Uterus (tissue), 2 donors: ENCODE measurements at regions not wholly inside any gene's neighbourhood (a gene's known extent, or its start where the extent isn't known, plus 50 kb on each side); places are given as distances from the start of the nearest gene placed in this dataset.

Experiments
- POLR2A ChIP-seq, 2 donors: fragments of 450-650 bp; IDR thresholded peaks; one replicate each; pipeline ENCODE4 v1.6.1; 2016; ENCODE audit warnings: antibody characterized with exemption in 2 of 2, mild to moderate bottlenecking in 1 of 2, moderate library complexity in 1 of 2
- TF ChIP-seq, protein P1 (sequence below), 4 experiments: fragments of 200-600 bp in 2 of 4; fragments of 450-650 bp in 2 of 4; sonication (generic) in 2 of 4; IDR thresholded peaks; one replicate each; pipeline ENCODE4 v1.5.1; 2016 to 2019; ENCODE audit warnings: antibody characterized with exemption in 4 of 4, mild to moderate bottlenecking in 2 of 4, moderate library complexity in 1 of 4

DNA sequence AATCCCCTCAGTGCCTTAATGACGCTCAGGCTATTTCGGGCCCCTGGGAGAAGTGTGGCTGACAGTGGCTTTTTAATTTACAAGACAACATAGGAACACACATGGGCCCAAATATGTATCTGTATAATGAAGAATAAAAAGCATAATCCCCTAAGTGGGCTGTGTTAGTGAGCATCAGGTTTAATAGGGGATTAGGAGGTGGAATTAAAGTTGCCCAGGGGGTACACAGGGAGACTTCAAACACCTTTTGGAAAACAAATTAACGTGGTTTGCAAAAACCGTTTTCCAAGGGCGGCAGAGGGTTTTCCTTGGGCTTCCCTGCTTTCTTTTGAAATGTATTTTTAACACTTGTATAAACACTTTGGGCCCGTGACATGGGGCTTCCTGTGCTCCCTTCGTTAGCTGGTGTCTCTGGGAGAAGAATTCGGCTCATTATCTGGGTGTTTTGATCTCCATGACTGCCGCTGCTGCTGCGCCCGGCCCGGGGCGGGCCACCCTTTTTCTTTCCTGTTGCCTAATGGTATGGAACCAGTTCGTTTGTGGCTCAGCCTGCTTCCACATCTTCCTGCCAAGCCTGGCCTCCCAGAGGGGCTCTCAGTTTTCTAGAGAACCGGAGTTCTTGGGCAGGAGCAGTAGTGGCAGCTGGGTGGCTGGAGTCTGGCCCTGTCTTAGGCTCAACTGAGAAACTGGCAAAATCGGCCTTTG is 173.0 kb downstream of the MACROH2A1 start:
- TF ChIP-seq POLR2A (IDR thresholded peaks at IDR 0.05), result no peak
- TF ChIP-seq, protein P1, sequence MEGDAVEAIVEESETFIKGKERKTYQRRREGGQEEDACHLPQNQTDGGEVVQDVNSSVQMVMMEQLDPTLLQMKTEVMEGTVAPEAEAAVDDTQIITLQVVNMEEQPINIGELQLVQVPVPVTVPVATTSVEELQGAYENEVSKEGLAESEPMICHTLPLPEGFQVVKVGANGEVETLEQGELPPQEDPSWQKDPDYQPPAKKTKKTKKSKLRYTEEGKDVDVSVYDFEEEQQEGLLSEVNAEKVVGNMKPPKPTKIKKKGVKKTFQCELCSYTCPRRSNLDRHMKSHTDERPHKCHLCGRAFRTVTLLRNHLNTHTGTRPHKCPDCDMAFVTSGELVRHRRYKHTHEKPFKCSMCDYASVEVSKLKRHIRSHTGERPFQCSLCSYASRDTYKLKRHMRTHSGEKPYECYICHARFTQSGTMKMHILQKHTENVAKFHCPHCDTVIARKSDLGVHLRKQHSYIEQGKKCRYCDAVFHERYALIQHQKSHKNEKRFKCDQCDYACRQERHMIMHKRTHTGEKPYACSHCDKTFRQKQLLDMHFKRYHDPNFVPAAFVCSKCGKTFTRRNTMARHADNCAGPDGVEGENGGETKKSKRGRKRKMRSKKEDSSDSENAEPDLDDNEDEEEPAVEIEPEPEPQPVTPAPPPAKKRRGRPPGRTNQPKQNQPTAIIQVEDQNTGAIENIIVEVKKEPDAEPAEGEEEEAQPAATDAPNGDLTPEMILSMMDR (IDR thresholded peaks at IDR 0.05), result no peak
